Activated T-helper 17 cell treated with anti-CD3 and anti-CD28 coated beads, Interleukin-2, amount 50 U/mL, for 72 hours (primary cell): ENCODE measurements at regions not wholly inside any gene's neighbourhood (a gene's known extent, or its start where the extent isn't known, plus 50 kb on each side); places are given as distances from the start of the nearest gene placed in this dataset.
"Not testable (repeated sequence)": the region's sequence is repeated elsewhere in the genome, so short reads cannot be mapped to it uniquely, and the experiment has no call there.

Experiments used
- ATAC-seq: fragments of 150-1000 bp; cut with Tn5 transposase; replicated peaks from 2 replicates; pipeline ENCODE4 v1.10.0; 2021; ENCODE audit warnings: mild to moderate bottlenecking, moderate library complexity
- H3K27ac Mint-ChIP-seq: one replicate; pipeline ENCODE4 v1.8.0; 2022; ENCODE audit warnings: mixed read lengths
- H3K27me3 Mint-ChIP-seq: one replicate; pipeline ENCODE4 v1.8.0; 2022; ENCODE audit warnings: mixed read lengths
- H3K36me3 Mint-ChIP-seq: one replicate; pipeline ENCODE4 v1.8.0; 2022; ENCODE audit warnings: low read depth, mild to moderate bottlenecking, mixed read lengths
- H3K4me1 Mint-ChIP-seq: one replicate; pipeline ENCODE4 v1.8.0; 2022; ENCODE audit warnings: mixed read lengths
- H3K4me3 Mint-ChIP-seq: one replicate; pipeline ENCODE4 v1.8.0; 2022; ENCODE audit warnings: mild to moderate bottlenecking, mixed read lengths
- H3K9me3 Mint-ChIP-seq: one replicate; pipeline ENCODE4 v1.8.0; 2022; ENCODE audit warnings: mixed read lengths

- H3K27ac Mint-ChIP-seq, result no peak overlapping the region
- ATAC-seq, result no peak
- H3K9me3 Mint-ChIP-seq, result no peaks in the 10 kb centered on the region
- no peak overlapping the region for H3K4me3 Mint-ChIP-seq
- no peaks in the 10 kb centered on the region for H3K36me3 Mint-ChIP-seq
- H3K27me3 Mint-ChIP-seq, result peaks cover 11% of the 10 kb centered on the region
- peaks cover 11% of the 10 kb centered on the region for H3K4me1 Mint-ChIP-seq
Measured at GRCh38 chr2:236354973-236355595, 90.9 kb upstream of the ASB18 start.

GRCh38 chr2:236355911-236356310 lies 91.7 kb upstream of the ASB18 start:
- Mint-ChIP-seq H3K9me3 (no peaks in the 10 kb centered on the region), H3K27me3 (peaks cover 9% of the 10 kb centered on the region), H3K36me3 (no peaks in the 10 kb centered on the region), H3K4me1 (peaks cover 11% of the 10 kb centered on the region), H3K4me3 (no peak overlapping the region), H3K27ac (no peak overlapping the region)
- no peak for ATAC-seq

GRCh38 chr2:236356321-236356720 lies 92.1 kb upstream of the ASB18 start:
- H3K4me1 Mint-ChIP-seq, result peaks cover 11% of the 10 kb centered on the region
- not testable (repeated sequence) for H3K27ac Mint-ChIP-seq, ATAC-seq, H3K9me3 Mint-ChIP-seq, H3K27me3 Mint-ChIP-seq, H3K4me3 Mint-ChIP-seq, H3K36me3 Mint-ChIP-seq

GRCh38 chr2:236358482-236358881 lies 94.3 kb upstream of the ASB18 start:
- not testable (repeated sequence) for H3K4me1 Mint-ChIP-seq, H3K9me3 Mint-ChIP-seq, H3K27me3 Mint-ChIP-seq, ATAC-seq, H3K36me3 Mint-ChIP-seq, H3K4me3 Mint-ChIP-seq, H3K27ac Mint-ChIP-seq

GRCh38 chr2:236359426-236360045 lies 95.3 kb upstream of the ASB18 start:
- Mint-ChIP-seq H3K27ac (no peak overlapping the region), H3K4me3 (no peak overlapping the region), H3K9me3 (no peaks in the 10 kb centered on the region), H3K27me3 (no peaks in the 10 kb centered on the region), H3K4me1 (peaks cover 6% of the 10 kb centered on the region), H3K36me3 (no peaks in the 10 kb centered on the region)
- ATAC-seq, result no peak

GRCh38 chr2:236360496-236360895 lies 96.3 kb upstream of the ASB18 start:
- H3K27me3 Mint-ChIP-seq, result no peaks in the 10 kb centered on the region
- peaks cover 11% of the 10 kb centered on the region for H3K4me1 Mint-ChIP-seq
- no peak for ATAC-seq
- H3K9me3 Mint-ChIP-seq, result no peaks in the 10 kb centered on the region
- no peak overlapping the region for H3K27ac Mint-ChIP-seq
- no peaks in the 10 kb centered on the region for H3K36me3 Mint-ChIP-seq
- no peak overlapping the region for H3K4me3 Mint-ChIP-seq

GRCh38 chr2:236363711-236364277 lies 99.6 kb upstream of the ASB18 start:
- H3K4me1 Mint-ChIP-seq, result peaks cover 33% of the 10 kb centered on the region
- no peak overlapping the region for H3K4me3 Mint-ChIP-seq
- H3K9me3 Mint-ChIP-seq, result no peaks in the 10 kb centered on the region
- H3K36me3 Mint-ChIP-seq, result no peaks in the 10 kb centered on the region
- no peaks in the 10 kb centered on the region for H3K27me3 Mint-ChIP-seq
- no peak for ATAC-seq
- no peak overlapping the region for H3K27ac Mint-ChIP-seq

- Mint-ChIP-seq H3K27ac (no peak overlapping the region), H3K4me1 (peaks cover 27% of the 10 kb centered on the region), H3K36me3 (no peaks in the 10 kb centered on the region), H3K4me3 (peak overlapping the region; percentile 32), H3K9me3 (no peaks in the 10 kb centered on the region), H3K27me3 (peaks cover 7% of the 10 kb centered on the region)
- no peak for ATAC-seq
Measured at GRCh38 chr2:236365258-236366048, 101.2 kb upstream of the ASB18 start.

GRCh38 chr2:236366049-236366387 lies 101.8 kb upstream of the ASB18 start:
- peak overlapping the region; percentile 32 for H3K4me3 Mint-ChIP-seq
- no peaks in the 10 kb centered on the region for H3K36me3 Mint-ChIP-seq
- no peaks in the 10 kb centered on the region for H3K9me3 Mint-ChIP-seq
- peaks cover 27% of the 10 kb centered on the region for H3K4me1 Mint-ChIP-seq
- ATAC-seq, result peak; percentile 31
- H3K27me3 Mint-ChIP-seq, result peaks cover 7% of the 10 kb centered on the region
- H3K27ac Mint-ChIP-seq, result no peak overlapping the region

GRCh38 chr2:236366397-236366796 lies 102.2 kb upstream of the ASB18 start:
- peaks cover 7% of the 10 kb centered on the region for H3K27me3 Mint-ChIP-seq
- H3K4me3 Mint-ChIP-seq, result peak overlapping the region; percentile 32
- H3K4me1 Mint-ChIP-seq, result peaks cover 27% of the 10 kb centered on the region
- H3K36me3 Mint-ChIP-seq, result no peaks in the 10 kb centered on the region
- no peak overlapping the region for H3K27ac Mint-ChIP-seq
- ATAC-seq, result peak; percentile 83
- no peaks in the 10 kb centered on the region for H3K9me3 Mint-ChIP-seq

GRCh38 chr2:236367506-236368289 lies 103.5 kb upstream of the ASB18 start:
- H3K36me3 Mint-ChIP-seq, result no peaks in the 10 kb centered on the region
- peaks cover 7% of the 10 kb centered on the region for H3K27me3 Mint-ChIP-seq
- H3K4me1 Mint-ChIP-seq, result peaks cover 27% of the 10 kb centered on the region
- peak overlapping the region; percentile 32 for H3K4me3 Mint-ChIP-seq
- H3K9me3 Mint-ChIP-seq, result no peaks in the 10 kb centered on the region
- ATAC-seq, result no peak
- H3K27ac Mint-ChIP-seq, result peak overlapping the region; percentile 27

GRCh38 chr2:236369661-236370062 lies 105.5 kb upstream of the ASB18 start:
- H3K27me3 Mint-ChIP-seq, result peaks cover 13% of the 10 kb centered on the region
- H3K4me1 Mint-ChIP-seq, result peaks cover 27% of the 10 kb centered on the region
- no peaks in the 10 kb centered on the region for H3K36me3 Mint-ChIP-seq
- no peak for ATAC-seq
- no peak overlapping the region for H3K27ac Mint-ChIP-seq
- no peaks in the 10 kb centered on the region for H3K9me3 Mint-ChIP-seq
- no peak overlapping the region for H3K4me3 Mint-ChIP-seq

- no peak overlapping the region for H3K4me3 Mint-ChIP-seq
- H3K9me3 Mint-ChIP-seq, result no peaks in the 10 kb centered on the region
- no peaks in the 10 kb centered on the region for H3K36me3 Mint-ChIP-seq
- H3K27me3 Mint-ChIP-seq, result peaks cover 13% of the 10 kb centered on the region
- no peak for ATAC-seq
- no peak overlapping the region for H3K27ac Mint-ChIP-seq
- H3K4me1 Mint-ChIP-seq, result peaks cover 25% of the 10 kb centered on the region
Measured at GRCh38 chr2:236370847-236371409, 106.7 kb upstream of the ASB18 start.

GRCh38 chr2:236375973-236376476 lies 111.8 kb upstream of the ASB18 start:
- Mint-ChIP-seq H3K36me3 (no peaks in the 10 kb centered on the region), H3K27ac (no peak overlapping the region), H3K9me3 (no peaks in the 10 kb centered on the region), H3K4me3 (no peak overlapping the region), H3K27me3 (peaks cover 10% of the 10 kb centered on the region), H3K4me1 (peaks cover 5% of the 10 kb centered on the region)
- no peak for ATAC-seq
